BJ (cell line): ENCODE measurements at regions not wholly inside any gene's neighbourhood (a gene's known extent, or its start where the extent isn't known, plus 50 kb on each side); places are given as distances from the start of the nearest gene placed in this dataset.

Experiments
- CTCF ChIA-PET: fragments of 350-600 bp; formaldehyde crosslinking; extraction: SDS; loops from one replicate; lab custom pipeline; 2021; ENCODE audit warnings: antibody characterized with exemption, inconsistent platforms; lab: Yijun Ruan, JAX
- POLR2A ChIA-PET: fragments of 300-600 bp; sonication (Branson Sonifier 250); formaldehyde crosslinking; extraction: SDS; loops from one replicate; lab custom pipeline; 2021; ENCODE audit warnings: antibody characterized with exemption; lab: Charles Lee
- DNase-seq: peaks from one replicate; pipeline ENCODE4 v3.0.0-alpha.2; 2011; ENCODE audit warnings: low read depth
- H3K27me3 ChIP-seq: 2 replicates; pipeline ENCODE4 v1.6.0; 2011; ENCODE audit warnings: low read length; ENCODE audit not compliant: control insufficient read depth, insufficient read depth
- H3K36me3 ChIP-seq: 2 replicates; pipeline ENCODE4 v1.5.1; 2011; ENCODE audit warnings: low read length; ENCODE audit not compliant: control insufficient read depth, insufficient read depth
- H3K4me3 ChIP-seq: 2 replicates; pipeline ENCODE4 v1.5.1; 2011; ENCODE audit warnings: low read depth, mild to moderate bottlenecking, control low read depth, low read length
- CTCF ChIP-seq: IDR thresholded peaks from 2 replicates; pipeline ENCODE4 v1.5.1; 2011; ENCODE audit warnings: low read depth, mild to moderate bottlenecking, control low read depth, inconsistent platforms, low read length, moderate library complexity; ENCODE audit not compliant: insufficient read depth

GRCh38 chr4:10762561-10762960 is 78.0 kb upstream of the CLNK start:
- no peak for TF ChIP-seq CTCF
- Histone ChIP-seq H3K4me3 (no peak overlapping the region), H3K36me3 (no peaks in the 10 kb centered on the region), H3K27me3 (no peaks in the 10 kb centered on the region)
- DNase-seq = peak; percentile 9
- ChIA-PET POLR2A (interaction anchor here (1.0 kb wide), 1 partner anchor 9 kb away, joined by 4 read pairs; no protein-coding TSS in a partner anchor), CTCF (no interaction called here)

- Histone ChIP-seq H3K27me3 (no peaks in the 10 kb centered on the region), H3K36me3 (no peaks in the 10 kb centered on the region), H3K4me3 (no peak overlapping the region)
- ChIA-PET POLR2A (interaction anchor here (1.0 kb wide), 1 partner anchor 9 kb away, joined by 4 read pairs; no protein-coding TSS in a partner anchor), CTCF (no interaction called here)
- no peak for TF ChIP-seq CTCF
- DNase-seq = no peak
These were observed 77.3 kb upstream of the CLNK start for GRCh38 chr4:10761903-10762302.

GRCh38 chr4:10760086-10760485 is 75.5 kb upstream of the CLNK start:
- POLR2A ChIA-PET = interaction anchor here (0.5 kb wide), 1 partner anchor 290 kb away, joined by 4 read pairs; no protein-coding TSS in a partner anchor
- no peak for TF ChIP-seq CTCF
- no peak for DNase-seq
- no peaks in the 10 kb centered on the region for H3K27me3 ChIP-seq
- H3K36me3 ChIP-seq = no peaks in the 10 kb centered on the region
- H3K4me3 ChIP-seq = no peak overlapping the region
- CTCF ChIA-PET = no interaction called here

DNA sequence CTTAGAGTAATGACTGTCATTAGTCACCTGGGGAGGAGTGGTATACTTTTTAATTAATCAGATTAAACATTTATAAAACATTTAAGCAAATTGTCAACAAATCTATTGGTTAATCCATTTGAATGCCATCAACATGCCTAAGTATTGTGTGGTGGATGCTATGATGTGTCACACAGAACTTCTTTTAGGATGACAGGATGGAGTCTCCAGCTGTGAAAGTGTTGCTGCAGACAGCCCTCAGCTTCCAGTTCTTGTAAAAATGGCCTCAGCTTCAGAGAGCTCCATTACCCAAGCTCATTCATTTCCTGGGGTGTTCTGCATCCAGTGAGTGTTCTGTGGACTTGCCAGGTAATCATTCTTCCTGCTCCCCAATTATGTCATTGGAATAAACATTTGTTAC is 74.3 kb upstream of the CLNK start:
- CTCF ChIA-PET = no interaction called here
- Histone ChIP-seq H3K36me3 (no peaks in the 10 kb centered on the region), H3K27me3 (no peaks in the 10 kb centered on the region), H3K4me3 (no peak overlapping the region)
- POLR2A ChIA-PET = no interaction called here
- TF ChIP-seq CTCF = no peak
- no peak for DNase-seq

DNA sequence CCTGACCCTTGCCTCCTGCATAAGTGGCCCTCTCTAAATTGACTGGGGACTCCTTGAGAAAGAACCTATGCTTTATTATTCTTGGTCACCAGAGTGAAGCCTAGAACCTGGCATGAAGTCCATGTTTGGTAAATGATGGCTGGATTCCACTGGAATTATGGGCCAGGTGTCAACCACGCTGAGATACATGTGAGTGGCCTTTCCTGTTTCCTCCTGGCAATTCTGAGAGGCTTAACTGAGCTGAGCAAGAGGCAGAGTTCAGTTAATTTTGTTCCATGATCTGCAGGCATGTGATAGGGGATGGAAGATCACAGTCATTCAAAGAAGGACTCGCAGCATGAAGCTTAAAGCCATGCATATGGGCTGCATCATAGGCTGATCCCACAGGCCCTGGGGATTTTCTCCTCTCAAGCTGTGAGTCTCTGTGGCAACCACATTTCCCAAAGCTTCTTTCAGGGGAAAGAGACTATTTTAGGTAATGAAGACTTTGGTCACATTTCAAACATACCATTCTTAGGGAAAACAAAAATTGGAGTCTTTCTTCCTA is 69.4 kb upstream of the CLNK start:
- no peak for TF ChIP-seq CTCF
- Histone ChIP-seq H3K4me3 (no peak overlapping the region), H3K27me3 (no peaks in the 10 kb centered on the region), H3K36me3 (no peaks in the 10 kb centered on the region)
- DNase-seq = no peak
- ChIA-PET POLR2A (interaction anchor here (0.8 kb wide), 1 partner anchor 8 kb away, joined by 4 read pairs; no protein-coding TSS in a partner anchor), CTCF (no interaction called here)
